HG02610 (cell line): ENCODE measurements at regions not wholly inside any gene's neighbourhood (a gene's known extent, or its start where the extent isn't known, plus 50 kb on each side); places are given as distances from the start of the nearest gene placed in this dataset.
"Not testable (repeated sequence)": the region's sequence is repeated elsewhere in the genome, so short reads cannot be mapped to it uniquely, and the experiment has no call there.

ENCODE experiments used
- ATAC-seq: cut with Tn5 transposase; IDR thresholded peaks from one replicate; pipeline ENCODE4 v1.9.1; 2021; ENCODE audit warnings: mild to moderate bottlenecking, moderate library complexity; ENCODE audit not compliant: unreplicated experiment

DNA sequence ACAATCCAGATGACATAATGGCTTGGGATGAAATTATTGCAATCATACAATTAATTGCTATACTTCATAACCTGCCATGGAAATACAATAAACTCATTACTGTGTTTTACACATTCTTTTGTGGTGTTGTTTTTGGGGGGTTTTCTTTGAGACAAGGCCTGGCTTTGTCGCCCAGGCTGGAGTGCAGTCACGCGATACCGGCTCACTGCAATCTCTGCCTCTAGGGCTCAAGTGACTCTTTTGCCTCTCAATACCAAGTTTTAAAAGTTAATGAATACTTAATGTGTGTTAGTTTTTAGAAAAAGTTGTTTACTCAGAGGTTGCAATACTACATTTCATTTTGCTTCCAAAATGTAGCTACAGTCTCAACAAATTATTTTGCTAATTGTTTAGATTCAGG is 598.4 kb downstream of the CHSY3 start:
- ATAC-seq: no peak

DNA sequence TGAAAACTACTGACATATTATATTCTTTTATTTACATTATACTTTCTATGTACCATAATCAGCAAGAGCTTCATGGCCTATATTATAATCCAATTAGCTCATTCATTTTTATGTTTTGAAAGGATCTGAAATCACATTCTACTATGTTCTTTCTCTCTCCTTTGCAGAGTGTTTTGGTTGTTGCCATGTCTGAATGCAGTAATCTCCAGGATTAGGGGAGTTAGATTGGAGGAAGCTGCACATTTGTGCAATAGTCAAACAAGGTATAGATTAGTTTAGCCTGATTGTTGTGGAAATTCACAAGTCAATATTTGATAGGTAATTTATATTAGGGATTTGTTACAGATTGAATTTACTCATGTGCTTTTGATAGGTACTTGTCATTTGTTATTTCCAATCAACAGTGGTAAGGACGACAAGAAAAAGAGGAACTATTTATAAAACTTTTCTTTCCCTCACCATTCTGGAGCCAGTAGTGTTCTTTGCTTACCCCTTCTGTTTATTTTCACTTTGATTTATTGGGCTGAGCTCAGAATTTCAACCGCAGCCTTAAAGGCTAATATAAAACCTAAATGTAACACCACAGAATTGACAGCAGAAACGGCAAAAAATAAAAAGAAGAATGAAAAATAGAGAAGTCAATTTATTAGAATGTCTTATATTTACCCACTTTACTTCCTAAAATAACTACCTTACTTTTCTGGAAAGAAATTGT is 597.0 kb downstream of the CHSY3 start:
- ATAC-seq: no peak

DNA sequence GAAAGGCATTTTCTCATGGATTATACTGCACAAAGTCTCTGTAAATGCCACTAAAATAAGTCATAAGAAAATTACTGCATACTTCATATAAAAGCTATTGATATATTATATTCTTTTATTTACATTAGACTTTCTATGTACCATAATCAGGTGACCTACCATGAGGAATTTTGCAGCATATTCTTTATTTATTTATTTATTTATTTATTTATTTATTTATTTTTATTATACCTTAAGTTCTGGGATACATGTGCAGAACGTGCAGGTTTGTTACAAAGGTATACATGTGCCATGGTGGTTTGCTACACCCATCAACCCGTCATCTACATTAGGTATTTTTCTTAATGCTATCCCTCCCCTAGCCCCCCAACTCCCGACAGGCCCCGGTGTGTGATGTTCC is 596.2 kb downstream of the CHSY3 start:
- not testable (repeated sequence) for ATAC-seq

DNA sequence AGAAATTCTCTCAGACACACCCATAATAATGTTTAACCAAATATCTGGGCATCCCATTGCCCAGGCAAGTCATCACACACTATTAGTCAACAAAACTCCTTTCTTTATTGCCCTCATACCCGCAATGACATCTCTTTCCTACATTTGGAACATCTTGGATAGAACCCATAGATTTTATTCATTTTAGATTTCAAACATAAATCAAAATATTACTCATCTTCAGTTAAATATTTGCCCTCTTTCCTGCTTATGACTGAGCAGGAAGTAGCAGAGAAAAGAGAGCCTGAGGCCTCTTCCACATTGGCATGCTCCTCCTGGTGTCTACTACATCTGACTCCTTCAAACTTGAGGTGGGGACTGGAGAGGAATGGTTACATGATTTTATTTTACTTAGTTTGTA is 592.0 kb downstream of the CHSY3 start:
- no peak for ATAC-seq

DNA sequence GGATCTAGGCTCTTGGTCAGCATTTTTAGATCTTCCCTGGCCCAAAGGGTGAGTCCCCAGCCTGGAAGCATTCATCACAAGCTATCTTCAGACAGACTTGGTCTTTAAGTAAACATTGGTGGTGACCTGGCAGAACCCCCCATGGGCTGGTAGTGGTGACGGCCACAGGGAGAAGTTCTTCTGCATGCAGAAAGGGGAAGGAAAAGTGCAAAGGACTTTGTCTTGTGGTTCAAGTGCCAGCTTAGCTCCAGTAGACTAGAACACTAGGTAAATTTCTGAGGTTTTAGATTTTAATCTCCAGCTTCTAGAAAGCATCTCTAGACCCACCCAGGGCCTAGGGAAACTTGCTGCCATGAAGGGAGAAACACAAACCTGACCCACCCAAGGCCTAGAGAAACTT is 584.0 kb downstream of the CHSY3 start:
- ATAC-seq: no peak

DNA sequence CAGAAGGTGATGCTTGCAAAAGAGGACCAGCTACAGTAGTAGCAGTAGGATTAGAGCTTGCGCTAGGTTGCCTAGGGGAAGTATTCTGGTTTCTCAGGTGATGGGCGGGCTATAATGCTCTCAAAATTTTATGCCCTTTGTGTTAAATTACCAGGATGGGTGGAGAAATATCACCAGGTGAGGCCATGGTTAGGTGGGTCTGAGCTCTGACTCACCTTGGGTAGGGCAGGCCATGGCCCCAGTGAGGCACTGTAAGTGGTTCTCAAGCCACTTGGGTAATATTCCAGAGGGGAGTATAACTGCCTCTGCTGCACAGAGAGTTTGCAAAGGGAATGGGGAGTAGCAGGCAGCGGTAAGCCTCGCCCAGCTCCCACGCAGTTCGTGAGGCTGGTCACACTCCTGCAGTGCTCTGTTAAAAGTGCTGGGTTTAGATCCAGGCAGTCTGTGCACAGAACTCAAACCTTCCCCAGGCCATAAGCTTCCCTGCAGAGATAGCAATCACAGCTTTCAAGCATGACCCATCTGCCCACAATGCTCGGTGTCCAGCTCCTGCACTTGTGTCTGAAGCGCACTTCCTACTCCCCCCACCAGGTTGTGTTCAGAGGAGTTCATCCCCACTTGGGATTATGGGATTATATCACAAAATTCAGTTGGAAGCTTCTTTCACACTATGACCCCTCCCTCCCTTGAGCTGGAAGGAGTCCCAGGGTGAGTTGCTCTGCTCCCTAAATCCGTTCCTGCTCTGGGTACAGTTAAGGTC is 575.0 kb downstream of the CHSY3 start:
- ATAC-seq: no peak

DNA sequence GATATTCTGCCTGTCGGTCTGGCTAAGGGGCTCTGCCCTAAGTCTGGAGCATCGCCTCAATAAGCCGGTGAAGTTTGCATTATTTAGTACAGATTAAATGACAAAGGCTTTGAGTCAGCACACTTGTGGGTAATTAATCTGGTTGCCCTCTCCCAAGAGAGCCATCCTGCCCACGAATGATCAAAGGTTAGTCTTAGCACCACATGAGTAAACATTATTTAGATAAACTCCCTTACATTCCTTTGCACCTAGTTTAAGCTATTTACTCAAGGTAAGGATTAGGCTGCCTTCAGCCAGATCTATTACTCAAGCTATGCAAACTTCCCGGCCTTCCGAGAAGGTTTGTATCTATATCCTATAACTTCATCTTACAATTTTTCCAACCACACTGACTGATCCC is 572.1 kb downstream of the CHSY3 start:
- ATAC-seq: no peak

DNA sequence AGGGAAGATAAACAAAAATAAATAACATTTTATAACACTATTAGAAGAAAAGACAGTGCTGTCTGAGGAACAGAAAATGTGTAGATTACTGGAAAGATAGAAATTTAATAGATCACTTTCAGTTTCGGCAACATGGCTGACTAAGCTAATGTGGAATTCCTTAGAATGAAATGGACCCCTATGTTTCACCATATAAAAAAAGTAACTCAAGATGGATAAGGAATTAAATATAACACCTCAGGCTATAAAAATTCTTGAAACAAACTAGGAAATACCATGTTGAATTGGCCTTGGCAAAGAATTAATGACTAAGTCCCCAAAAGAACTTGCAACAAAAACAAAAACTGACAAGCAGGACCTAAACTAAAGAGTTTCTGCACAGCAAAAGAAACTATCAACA is 558.3 kb downstream of the CHSY3 start:
- ATAC-seq: no peak

DNA sequence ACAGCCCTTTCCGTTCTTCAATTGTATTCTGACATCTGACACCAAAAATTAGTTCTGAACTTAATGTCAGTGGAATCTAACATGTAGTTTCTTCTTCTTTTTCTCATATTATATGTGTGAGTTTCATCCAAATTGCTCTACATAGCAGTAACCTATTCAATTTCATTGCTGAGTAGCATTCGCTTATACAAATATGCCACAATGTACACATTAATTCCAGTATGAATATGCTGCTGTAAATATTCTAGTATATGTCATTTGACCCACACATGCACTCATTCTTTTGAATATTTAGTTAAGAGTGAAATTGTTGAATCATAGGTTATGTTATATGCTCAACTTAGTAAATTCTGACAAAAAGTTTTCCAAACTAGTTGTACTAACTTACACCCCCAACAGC is 550.9 kb downstream of the CHSY3 start:
- no peak for ATAC-seq

DNA sequence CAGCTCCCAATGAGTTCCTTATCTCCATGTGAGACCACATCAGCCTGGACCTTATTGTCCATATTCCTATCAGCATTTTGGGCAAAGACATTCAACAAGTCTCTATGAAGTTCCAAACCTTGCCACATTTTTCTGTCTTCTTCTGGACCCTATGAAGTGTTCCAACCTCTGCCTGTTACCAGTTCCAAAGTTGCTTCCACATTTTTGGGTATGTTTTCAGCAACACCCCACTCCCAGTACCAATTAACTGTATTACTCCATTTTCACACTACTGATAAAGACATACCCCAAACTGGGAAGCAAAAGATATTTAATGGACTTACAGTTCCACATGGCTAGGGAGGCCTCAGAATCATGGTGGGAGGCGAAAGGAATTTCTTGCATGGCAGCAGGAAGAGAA is 548.5 kb downstream of the CHSY3 start:
- no peak for ATAC-seq

DNA sequence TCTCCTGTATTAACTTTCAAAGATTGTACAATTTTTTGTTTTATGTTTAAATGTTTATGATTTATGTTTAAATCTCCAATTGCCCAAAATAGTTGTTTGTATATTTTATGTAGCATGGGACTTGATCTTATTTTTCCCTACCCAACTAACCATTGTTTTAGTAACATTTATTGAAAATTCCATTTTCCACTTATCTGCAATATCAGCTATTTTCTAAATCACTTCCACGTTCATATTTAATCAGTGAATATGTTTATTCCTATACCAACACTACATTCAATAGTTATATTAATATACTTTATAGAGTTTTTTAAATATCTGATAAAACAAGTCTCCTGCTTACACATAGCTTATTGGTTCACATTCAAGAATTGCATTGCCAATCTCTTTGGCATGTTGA is 532.2 kb downstream of the CHSY3 start:
- no peak for ATAC-seq

DNA sequence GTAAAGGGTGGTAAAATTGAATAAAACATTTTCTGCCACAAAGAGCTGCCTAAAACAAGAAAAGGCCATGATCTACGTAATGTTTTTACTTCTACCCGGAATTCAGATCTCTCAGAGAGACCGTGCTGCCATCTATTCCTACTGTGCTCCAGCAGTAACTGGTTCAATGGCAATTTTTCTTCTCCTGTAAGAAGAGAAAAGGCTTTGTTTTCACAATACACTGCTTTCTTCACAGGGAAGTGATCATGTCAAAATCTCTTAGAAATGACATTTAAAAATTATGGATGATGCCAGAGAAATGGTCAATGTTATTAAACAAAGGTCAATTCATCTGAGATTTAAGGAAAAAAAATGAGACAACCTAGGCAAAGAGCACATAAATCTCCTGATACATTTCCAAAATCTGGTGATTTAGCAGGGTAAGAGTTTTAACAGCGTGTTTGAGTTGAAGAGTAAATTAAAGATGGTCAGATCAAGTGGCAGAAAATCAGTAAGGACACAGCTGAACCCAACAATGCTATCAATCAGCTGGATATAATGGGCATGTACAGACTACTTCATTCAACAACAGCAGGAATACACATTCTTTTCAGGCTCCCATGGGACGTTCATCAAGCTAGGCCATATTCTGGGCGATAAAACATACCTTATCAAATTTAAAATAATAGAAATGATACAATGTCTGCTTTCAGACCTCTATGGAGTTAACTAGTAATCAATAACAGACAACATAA is 523.1 kb downstream of the CHSY3 start:
- ATAC-seq: no peak

DNA sequence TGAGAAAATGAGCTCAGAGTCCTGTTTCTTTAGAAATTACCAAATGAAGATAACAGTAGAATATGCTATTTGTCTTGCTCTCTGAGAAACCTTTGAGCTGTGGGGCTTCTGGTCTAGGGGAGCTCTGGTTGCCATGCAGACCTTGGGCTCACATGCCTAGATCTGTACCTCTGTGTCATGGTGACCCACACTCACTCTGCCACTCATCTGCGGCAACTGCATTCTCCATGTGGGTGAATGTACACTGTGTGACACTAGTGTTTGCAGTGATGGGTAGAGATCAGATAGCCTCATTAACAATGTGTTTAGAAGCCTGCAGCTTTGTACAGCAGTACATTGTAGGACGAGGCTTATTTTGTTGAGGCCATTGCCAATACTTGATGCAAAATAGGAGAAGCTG is 521.2 kb downstream of the CHSY3 start:
- no peak for ATAC-seq

DNA sequence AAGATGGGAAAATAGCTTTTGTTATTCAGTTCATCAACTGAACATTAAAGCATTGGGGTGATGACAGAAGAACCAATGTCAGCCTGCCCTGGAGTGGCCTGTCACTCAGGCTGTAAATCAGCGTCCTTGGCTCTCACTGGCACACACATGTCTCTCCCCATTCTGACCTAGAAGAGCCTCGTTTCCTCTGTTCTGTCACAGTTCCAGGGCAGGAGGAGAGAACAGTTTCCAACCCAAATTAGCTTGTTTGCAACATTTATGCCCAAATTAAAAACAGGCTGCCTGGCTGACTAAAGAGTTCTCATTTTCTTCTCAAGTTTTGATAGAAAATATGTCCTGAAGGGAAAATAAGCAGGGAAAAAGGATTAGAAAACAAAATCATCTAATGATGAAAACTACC is 520.1 kb downstream of the CHSY3 start:
- ATAC-seq: no peak

DNA sequence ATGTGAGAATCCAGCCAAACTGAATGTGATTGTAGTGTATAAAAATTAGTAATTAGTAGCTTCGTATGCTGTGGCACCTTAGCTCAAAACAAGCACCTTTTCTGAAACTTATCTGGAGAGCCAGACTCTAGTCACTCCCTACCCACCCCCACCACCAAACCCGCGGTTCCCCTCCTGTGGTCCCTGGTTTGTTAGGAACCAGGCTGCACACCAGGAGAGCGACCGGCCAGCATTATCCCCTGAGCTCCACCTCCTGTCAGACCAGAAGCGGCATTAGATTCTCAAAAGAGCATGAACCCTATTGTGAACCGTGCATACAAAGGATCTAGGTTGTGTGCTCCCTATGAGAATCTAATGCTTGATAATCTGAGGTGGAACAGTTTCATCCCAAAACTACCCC is 498.6 kb downstream of the CHSY3 start:
- ATAC-seq: no peak

DNA sequence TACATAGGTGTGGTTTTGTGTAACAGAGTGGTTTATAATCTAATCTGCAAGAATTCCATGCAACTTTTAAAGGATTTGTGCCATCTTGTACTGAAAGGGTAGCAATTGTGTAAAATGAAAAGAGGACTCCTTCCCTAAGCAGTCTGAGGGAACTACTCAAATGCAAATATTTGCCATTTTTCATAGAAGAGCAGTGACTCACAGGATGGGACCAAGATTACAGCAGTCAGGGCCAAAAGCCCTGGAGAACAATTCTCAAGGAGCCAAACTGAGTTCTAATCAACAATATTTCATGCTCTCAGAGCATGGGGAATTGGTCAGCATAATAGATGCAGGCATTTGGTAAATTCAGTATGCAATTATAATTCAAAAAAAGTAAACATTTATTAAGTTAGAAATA is 495.8 kb downstream of the CHSY3 start:
- ATAC-seq: no peak

DNA sequence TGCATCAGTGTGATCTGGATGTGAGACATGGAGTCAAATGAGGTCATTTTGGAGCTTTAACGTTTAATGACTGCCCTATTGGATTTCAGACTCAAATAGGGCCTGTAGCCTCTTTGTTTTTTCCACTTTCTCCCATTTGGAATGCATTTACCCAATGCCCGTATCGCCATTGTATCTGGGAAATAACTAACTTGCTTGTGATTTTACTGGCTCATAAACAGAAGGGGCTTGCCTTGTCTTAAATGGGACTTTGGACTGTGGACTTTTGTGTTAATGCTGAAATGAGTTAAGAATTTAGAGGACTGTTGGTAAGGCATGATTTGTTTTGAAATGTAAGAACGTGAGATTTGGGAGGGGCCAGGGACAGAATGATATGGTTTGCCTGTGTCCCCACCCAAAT is 494.6 kb downstream of the CHSY3 start:
- ATAC-seq: no peak

DNA sequence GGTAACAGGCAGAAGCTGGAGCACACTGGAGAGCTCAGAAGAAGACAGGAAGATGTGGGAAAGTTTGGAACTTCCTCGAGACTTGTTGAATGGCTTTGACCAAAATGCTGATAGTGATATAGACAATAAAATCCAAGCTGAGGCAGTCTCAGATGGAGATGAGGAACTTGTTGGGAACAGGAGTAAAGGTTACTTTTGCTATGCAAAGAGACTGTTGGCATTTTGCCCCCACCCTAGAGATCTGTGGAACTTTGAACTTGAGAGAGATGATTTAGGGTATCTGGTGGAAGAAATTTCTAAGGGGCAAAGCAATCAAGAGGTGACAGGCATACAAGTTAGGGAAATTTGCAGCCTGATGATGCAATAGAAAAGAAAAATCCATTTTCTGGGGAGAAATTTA is 493.5 kb downstream of the CHSY3 start:
- not testable (repeated sequence) for ATAC-seq

DNA sequence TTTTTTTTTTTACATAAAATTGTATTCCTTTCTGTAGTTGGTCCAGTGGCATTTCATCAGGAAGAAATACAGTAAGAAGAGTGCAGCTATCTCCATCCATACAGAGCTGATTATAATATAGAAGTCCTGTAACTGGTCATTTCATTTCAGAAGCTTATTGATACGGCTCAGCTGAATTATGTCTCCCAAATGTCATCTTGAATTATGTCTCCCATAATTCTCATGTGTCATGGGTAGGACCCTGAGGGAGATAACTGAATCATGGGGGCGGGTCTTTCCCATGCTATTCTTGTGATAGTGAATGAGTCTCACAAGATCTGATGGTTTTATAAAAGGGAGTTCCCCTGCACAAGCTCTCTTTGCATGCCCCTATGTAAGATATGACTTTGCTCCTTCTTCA is 492.9 kb downstream of the CHSY3 start:
- ATAC-seq: no peak

DNA sequence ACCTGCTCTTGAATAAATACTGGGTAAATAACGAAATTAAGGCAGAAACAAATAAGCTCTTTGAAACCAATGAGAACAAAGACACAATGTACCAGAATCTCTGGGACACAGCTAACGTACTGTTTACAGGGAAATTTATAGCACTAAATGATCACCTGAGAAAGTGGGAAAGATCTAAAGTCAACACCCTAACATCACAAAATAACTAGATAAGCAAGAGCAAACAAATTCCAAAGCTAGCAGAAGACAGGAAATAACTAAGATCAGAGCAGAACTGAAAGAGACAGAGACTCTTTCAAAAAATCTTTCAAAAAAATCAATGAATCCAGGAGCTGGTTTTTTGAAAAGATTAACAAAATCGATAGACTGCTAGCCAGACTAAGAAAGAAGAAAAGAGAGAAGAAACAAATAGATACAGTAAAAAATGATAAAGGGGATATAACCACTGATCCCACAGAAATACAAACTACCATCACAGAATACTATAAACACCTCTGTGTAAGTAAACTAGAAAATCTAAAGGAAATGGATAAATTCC is 487.5 kb downstream of the CHSY3 start:
- not testable (repeated sequence) for ATAC-seq

DNA sequence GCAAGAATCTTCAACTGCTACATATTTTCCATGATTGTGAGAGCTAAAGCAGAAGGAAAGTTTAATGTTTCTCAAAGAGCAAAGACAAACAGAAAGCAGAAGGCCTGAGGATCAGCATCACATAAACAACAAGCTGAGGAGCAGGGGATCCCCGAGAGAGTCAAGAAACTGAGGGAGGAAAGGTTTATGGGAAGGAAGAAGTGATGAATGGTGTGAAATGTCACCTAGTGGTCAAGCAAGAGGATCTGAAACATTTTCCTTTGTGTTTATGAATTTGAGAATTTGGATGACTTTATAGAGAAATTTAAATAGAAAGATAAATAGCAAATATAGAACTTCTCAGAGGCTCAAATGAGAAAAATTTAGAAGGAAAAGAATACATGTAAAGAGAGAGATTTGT is 481.9 kb downstream of the CHSY3 start:
- ATAC-seq: no peak

DNA sequence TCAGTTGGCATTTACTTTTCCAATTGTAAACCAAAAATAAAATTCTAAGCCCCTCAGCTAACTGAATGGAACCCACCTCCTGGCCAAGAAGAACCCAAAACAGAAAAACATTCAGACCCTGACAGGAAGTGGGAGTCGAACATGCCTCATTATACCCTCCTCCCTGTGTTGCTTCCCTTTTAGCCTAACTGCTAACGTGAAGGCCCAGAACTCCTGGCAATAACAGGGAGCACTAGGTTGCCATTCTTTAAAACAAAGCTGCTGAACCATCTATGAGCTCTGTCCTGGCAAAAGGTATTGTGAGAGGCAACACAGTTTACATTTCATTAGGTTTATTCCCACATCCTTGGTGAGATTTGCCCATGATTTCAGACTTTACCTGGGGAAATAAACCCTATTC is 481.4 kb downstream of the CHSY3 start:
- no peak for ATAC-seq
